IMR-90 (cell line): ENCODE measurements at regions not wholly inside any gene's neighbourhood (a gene's known extent, or its start where the extent isn't known, plus 50 kb on each side); places are given as distances from the start of the nearest gene placed in this dataset.

Experiments
- ATAC-seq: fragments of 200-7000 bp; cut with Tn5 transposase; 2 replicates; pipeline ENCODE4 v1.9.1; 2020; ENCODE audit warnings: low read depth, mild to moderate bottlenecking, moderate library complexity
- BruUV-seq: library from RNA; stranded (reverse); fragments of 400-500 nt; replicated peaks from 2 replicates; lab custom pipeline; 2021; lab: Mats Ljungman, UMichigan
- CTCF ChIA-PET: fragments of 300-600 bp; formaldehyde crosslinking; extraction: SDS; loops from one replicate; lab custom pipeline; 2021; ENCODE audit warnings: antibody characterized with exemption; lab: Yijun Ruan, JAX
- POLR2A ChIA-PET: fragments of 300-600 bp; sonication (Branson Sonifier 250); formaldehyde crosslinking; loops from one replicate; lab custom pipeline; 2022; ENCODE audit warnings: antibody characterized with exemption; ENCODE audit not compliant: unreplicated experiment; lab: Charles Lee
- DNase-seq: peaks from one replicate; pipeline ENCODE4 v3.0.0; 2013
- H2AFZ ChIP-seq: replicated peaks from 2 replicates; pipeline ENCODE3; 2013; ENCODE audit warnings: low read length, mild to moderate bottlenecking; ENCODE audit not compliant: poor library complexity
- H2AK5ac ChIP-seq: 2 replicates; pipeline ENCODE4 v1.6.1; 2013; ENCODE audit warnings: low read depth, low read length, inconsistent platforms
- H2AK9ac ChIP-seq: replicated peaks from 2 replicates; pipeline ENCODE3; 2013; ENCODE audit warnings: mild to moderate bottlenecking, low read depth, low read length, moderate library complexity; ENCODE audit not compliant: poor library complexity
- H2BK120ac ChIP-seq: 2 replicates; pipeline ENCODE4 v1.6.1; 2013; ENCODE audit warnings: low read depth, low read length, inconsistent platforms
- H2BK15ac ChIP-seq: 3 replicates; pipeline ENCODE4 v1.6.1; 2013; ENCODE audit warnings: low read depth, low read length, inconsistent platforms
- H2BK20ac ChIP-seq: 2 replicates; pipeline ENCODE4 v1.6.1; 2013; ENCODE audit warnings: low read depth, mild to moderate bottlenecking, inconsistent platforms, low read length, moderate library complexity
- H2BK5ac ChIP-seq: 2 replicates; pipeline ENCODE4 v1.6.1; 2013; ENCODE audit warnings: mild to moderate bottlenecking, low read depth, low read length, inconsistent platforms; ENCODE audit not compliant: poor library complexity, severe bottlenecking
- H3K14ac ChIP-seq: replicated peaks from 2 replicates; pipeline ENCODE4 v1.6.1; 2013; ENCODE audit warnings: low read depth, low read length, inconsistent platforms
- H3K18ac ChIP-seq: 2 replicates; pipeline ENCODE4 v1.6.1; 2013; ENCODE audit warnings: low read depth, low read length, control low read depth
- H3K23ac ChIP-seq: 2 replicates; pipeline ENCODE4 v1.6.1; 2013; ENCODE audit warnings: low read depth, low read length, inconsistent platforms
- H3K27ac ChIP-seq: 2 replicates; pipeline ENCODE4 v1.5.1; 2013; ENCODE audit warnings: mild to moderate bottlenecking, control low read depth, low read length; ENCODE audit not compliant: insufficient read depth
- H3K27me3 ChIP-seq: 2 replicates; pipeline ENCODE4 v1.6.1; 2013; ENCODE audit warnings: low read length; ENCODE audit not compliant: control insufficient read depth, insufficient read depth
- H3K36me3 ChIP-seq: 2 replicates; pipeline ENCODE4 v1.6.1; 2013; ENCODE audit warnings: low read length, mixed read lengths; ENCODE audit not compliant: control insufficient read depth, insufficient read depth
- H3K4ac ChIP-seq: 2 replicates; pipeline ENCODE4 v1.6.1; 2013; ENCODE audit warnings: low read depth, low read length, inconsistent platforms
- H3K4me1 ChIP-seq: 2 replicates; pipeline ENCODE4 v1.6.1; 2013; ENCODE audit warnings: low read length, mixed read lengths; ENCODE audit not compliant: control insufficient read depth, insufficient read depth
- H3K4me2 ChIP-seq: 2 replicates; pipeline ENCODE4 v1.6.1; 2013; ENCODE audit warnings: low read depth, mild to moderate bottlenecking, control low read depth, low read length, moderate library complexity
- H3K4me3 ChIP-seq: 2 replicates; pipeline ENCODE4 v1.5.1; 2013; ENCODE audit warnings: low read depth, mild to moderate bottlenecking, control low read depth, low read length, moderate library complexity; ENCODE audit not compliant: insufficient read depth
- H3K56ac ChIP-seq: 2 replicates; pipeline ENCODE4 v1.6.1; 2013; ENCODE audit warnings: low read length, inconsistent platforms; ENCODE audit not compliant: insufficient read depth; ENCODE audit errors: extremely low read depth
- H3K79me1 ChIP-seq, 2 experiments: 2 replicates each; pipeline ENCODE4 v1.6.1; 2013; ENCODE audit warnings: low read length in 2 of 2, inconsistent platforms in 1 of 2, low read depth in 1 of 2
- H3K9ac ChIP-seq: 2 replicates; pipeline ENCODE4 v1.6.1; 2013; ENCODE audit warnings: low read depth, low read length, control low read depth
- H3K9me1 ChIP-seq: 2 replicates; pipeline ENCODE4 v1.6.1; 2013; ENCODE audit warnings: low read length, inconsistent platforms; ENCODE audit not compliant: insufficient read depth
- H3K9me3 ChIP-seq: 2 replicates; pipeline ENCODE4 v1.6.1; 2013; ENCODE audit warnings: low read length; ENCODE audit not compliant: control insufficient read depth, insufficient read depth
- H4K20me1 ChIP-seq: 2 replicates; pipeline ENCODE4 v1.6.1; 2013; ENCODE audit warnings: low read length, inconsistent platforms; ENCODE audit not compliant: insufficient read depth
- H4K5ac ChIP-seq: 2 replicates; pipeline ENCODE4 v1.6.1; 2013; ENCODE audit warnings: mild to moderate bottlenecking, low read depth, low read length, control low read depth
- H4K8ac ChIP-seq, 2 experiments: 2 replicates each; pipeline ENCODE4 v1.6.1; 2013; ENCODE audit warnings: low read depth in 2 of 2, low read length in 2 of 2, control low read depth in 1 of 2, inconsistent platforms in 1 of 2
- H4K91ac ChIP-seq: 2 replicates; pipeline ENCODE4 v1.6.1; 2013; ENCODE audit warnings: low read depth, low read length, inconsistent platforms; ENCODE audit not compliant: insufficient read depth
- CEBPB ChIP-seq: IDR thresholded peaks from 2 replicates; pipeline ENCODE4 v1.6.1; 2012; ENCODE audit warnings: low read depth, low read length, improper control_type of control experiment
- CHD1 ChIP-seq: IDR thresholded peaks from 2 replicates; pipeline ENCODE4 v1.6.1; 2012; ENCODE audit warnings: low read depth, low read length, improper control_type of control experiment
- FOS ChIP-seq: fragments of 150-350 bp; IDR thresholded peaks from 2 replicates; pipeline ENCODE4 v1.6.1; 2016; ENCODE audit warnings: low read depth, low read length
- MAZ ChIP-seq: IDR thresholded peaks from 2 replicates; pipeline ENCODE4 v1.6.1; 2012; ENCODE audit warnings: low read depth, mild to moderate bottlenecking, low read length, improper control_type of control experiment, moderate library complexity, borderline replicate concordance
- MXI1 ChIP-seq: IDR thresholded peaks from 2 replicates; pipeline ENCODE4 v1.6.1; 2012; ENCODE audit warnings: low read depth, mild to moderate bottlenecking, low read length, moderate library complexity, borderline replicate concordance
- NFE2L2 ChIP-seq: fragments of 150-350 bp; IDR thresholded peaks from 2 replicates; pipeline ENCODE4 v1.6.1; 2016; ENCODE audit warnings: low read depth, mild to moderate bottlenecking, low read length
- POLR2A ChIP-seq: IDR thresholded peaks from 2 replicates; pipeline ENCODE4 v1.6.1; 2012; ENCODE audit warnings: mild to moderate bottlenecking, low read depth, low read length
- RAD21 ChIP-seq: IDR thresholded peaks from 2 replicates; pipeline ENCODE4 v1.6.1; 2012; ENCODE audit warnings: low read length, improper control_type of control experiment
- RFX5 ChIP-seq: IDR thresholded peaks from 2 replicates; pipeline ENCODE4 v1.8.0; 2012; ENCODE audit warnings: low read depth, mild to moderate bottlenecking, low read length, moderate library complexity
- SMC3 ChIP-seq: fragments of 150-350 bp; IDR thresholded peaks from 2 replicates; pipeline ENCODE4 v1.6.1; 2016; ENCODE audit warnings: low read depth, mild to moderate bottlenecking, antibody characterized with exemption, low read length, moderate library complexity
- dilution Hi-C: fragments of 300-500 bp; cut with HindIII; formaldehyde crosslinking; loops from one replicate; pipeline ENCODE4 v1.14.3; 2018; ENCODE audit warnings: low sequenced_read_pairs; ENCODE audit not compliant: unreplicated experiment
- in situ Hi-C: fragments of 300-500 bp; cut with MboI; formaldehyde crosslinking; loops from 3 replicates; pipeline ENCODE4 v1.14.3; 2019; ENCODE audit warnings: low sequenced_read_pairs, inconsistent platforms, mixed read lengths
- intact Hi-C: fragments of 100-400 bp; cut with micrococcal nuclease; formaldehyde crosslinking; loops from 2 replicates; pipeline ENCODE4 v1.10.0; 2022
- TF ChIP-seq, protein P1 (sequence below): conservative IDR thresholded peaks from 2 replicates; pipeline ENCODE4 v1.5.1; 2012; ENCODE audit warnings: mild to moderate bottlenecking, low read depth, low read length, improper control_type of control experiment
- TF ChIP-seq, protein P2 (sequence below): fragments of 150-350 bp; IDR thresholded peaks from 2 replicates; pipeline ENCODE4 v1.6.1; 2017; ENCODE audit warnings: mild to moderate bottlenecking, antibody characterized with exemption, low read length, low read depth

DNA sequence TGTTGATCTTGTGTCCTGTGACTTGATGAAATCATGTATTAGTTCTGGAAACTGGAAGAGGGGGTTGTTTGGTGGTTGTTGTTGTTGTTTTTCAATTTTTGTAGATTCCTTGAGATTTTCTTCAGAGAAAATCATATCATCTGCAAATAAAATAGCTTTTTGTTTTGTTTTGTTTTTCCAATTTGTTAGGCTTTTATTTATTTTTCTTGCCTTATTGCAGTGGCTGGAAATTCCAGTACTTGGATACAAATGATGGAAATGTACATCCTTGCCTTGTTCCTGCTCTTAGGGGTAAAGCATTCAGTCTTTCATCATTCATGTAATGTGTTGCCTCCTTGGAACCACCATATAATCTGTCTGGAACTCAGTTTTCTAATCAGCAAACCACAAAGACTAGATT, 50.3 kb upstream of the TRIB2 start:
- Histone ChIP-seq H2AK9ac (no peak overlapping the region), H4K20me1 (no peaks in the 10 kb centered on the region), H4K8ac (no peak overlapping the region), H3K27ac (no peak overlapping the region), H4K91ac (no peak overlapping the region), H2BK120ac (no peak overlapping the region), H3K14ac (no peak overlapping the region), H3K27me3 (no peaks in the 10 kb centered on the region; the same call in 1 of the 2 replicates), H2AK5ac (no peak overlapping the region), H3K4me3 (no peak overlapping the region), H3K18ac (no peak overlapping the region), H3K4ac (no peak overlapping the region), H3K23ac (no peak overlapping the region), H4K5ac (no peak overlapping the region), H2AFZ (no peak overlapping the region), H2BK5ac (no peak overlapping the region), H3K9ac (no peak overlapping the region), H3K56ac (no peak overlapping the region), H3K4me2 (no peak overlapping the region), H3K79me1 (no peaks in the 10 kb centered on the region), H3K4me1 (no peaks in the 10 kb centered on the region), H3K9me1 (no peaks in the 10 kb centered on the region), H2BK20ac (no peak overlapping the region), H3K9me3 (peaks cover 5% of the 10 kb centered on the region), H3K36me3 (no peaks in the 10 kb centered on the region), H2BK15ac (no peak overlapping the region)
- dilution Hi-C loops: no loop called here
- no peak for DNase-seq
- TF ChIP-seq POLR2A (no peak), CHD1 (no peak), RAD21 (no peak), MAZ (no peak), RFX5 (no peak), CEBPB (no peak), MXI1 (no peak), FOS (no peak), NFE2L2 (no peak), SMC3 (no peak)
- TF ChIP-seq, protein P1, sequence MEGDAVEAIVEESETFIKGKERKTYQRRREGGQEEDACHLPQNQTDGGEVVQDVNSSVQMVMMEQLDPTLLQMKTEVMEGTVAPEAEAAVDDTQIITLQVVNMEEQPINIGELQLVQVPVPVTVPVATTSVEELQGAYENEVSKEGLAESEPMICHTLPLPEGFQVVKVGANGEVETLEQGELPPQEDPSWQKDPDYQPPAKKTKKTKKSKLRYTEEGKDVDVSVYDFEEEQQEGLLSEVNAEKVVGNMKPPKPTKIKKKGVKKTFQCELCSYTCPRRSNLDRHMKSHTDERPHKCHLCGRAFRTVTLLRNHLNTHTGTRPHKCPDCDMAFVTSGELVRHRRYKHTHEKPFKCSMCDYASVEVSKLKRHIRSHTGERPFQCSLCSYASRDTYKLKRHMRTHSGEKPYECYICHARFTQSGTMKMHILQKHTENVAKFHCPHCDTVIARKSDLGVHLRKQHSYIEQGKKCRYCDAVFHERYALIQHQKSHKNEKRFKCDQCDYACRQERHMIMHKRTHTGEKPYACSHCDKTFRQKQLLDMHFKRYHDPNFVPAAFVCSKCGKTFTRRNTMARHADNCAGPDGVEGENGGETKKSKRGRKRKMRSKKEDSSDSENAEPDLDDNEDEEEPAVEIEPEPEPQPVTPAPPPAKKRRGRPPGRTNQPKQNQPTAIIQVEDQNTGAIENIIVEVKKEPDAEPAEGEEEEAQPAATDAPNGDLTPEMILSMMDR: no peak
- TF ChIP-seq, protein P2, sequence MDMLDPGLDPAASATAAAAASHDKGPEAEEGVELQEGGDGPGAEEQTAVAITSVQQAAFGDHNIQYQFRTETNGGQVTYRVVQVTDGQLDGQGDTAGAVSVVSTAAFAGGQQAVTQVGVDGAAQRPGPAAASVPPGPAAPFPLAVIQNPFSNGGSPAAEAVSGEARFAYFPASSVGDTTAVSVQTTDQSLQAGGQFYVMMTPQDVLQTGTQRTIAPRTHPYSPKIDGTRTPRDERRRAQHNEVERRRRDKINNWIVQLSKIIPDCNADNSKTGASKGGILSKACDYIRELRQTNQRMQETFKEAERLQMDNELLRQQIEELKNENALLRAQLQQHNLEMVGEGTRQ: no peak
- no TSS peak for BruUV-seq
- in situ Hi-C loops: no loop called here
- no peak for ATAC-seq
- CTCF ChIA-PET: no interaction called here
- POLR2A ChIA-PET: no interaction called here
- intact Hi-C loops: no loop called here
